CD4-positive, alpha-beta T cell (primary cell): ENCODE measurements at regions not wholly inside any gene's neighbourhood (a gene's known extent, or its start where the extent isn't known, plus 50 kb on each side); places are given as distances from the start of the nearest gene placed in this dataset.

ENCODE experiments used
- ATAC-seq: fragments of 200-7000 bp; cut with Tn5 transposase; one replicate; pipeline ENCODE4 v1.10.0; 2022; ENCODE audit warnings: mild to moderate bottlenecking; ENCODE audit not compliant: poor library complexity
- CTCF ChIA-PET: fragments of 350-600 bp; sonication (Branson Sonifier 250); formaldehyde crosslinking; loops from one replicate; lab custom pipeline; 2021; ENCODE audit warnings: antibody characterized with exemption, inconsistent platforms; lab: Charles Lee
- POLR2A ChIA-PET: fragments of 350-600 bp; sonication (Branson Sonifier 250); formaldehyde crosslinking; loops from one replicate; lab custom pipeline; 2021; ENCODE audit warnings: antibody characterized with exemption, inconsistent platforms; lab: Charles Lee
- DNase-seq, 14 experiments: peaks; one replicate each; pipeline ENCODE4 v3.0.0-alpha.2; 2013 to 2020; ENCODE audit warnings: mixed read lengths in 2 of 14
- H3K27ac ChIP-seq, 2 donors: one replicate each; pipeline versions ENCODE4 v1.5.1 to v1.7.0; 2013; ENCODE audit warnings: low read length in 2 of 2, low read depth in 1 of 2, mild to moderate bottlenecking in 1 of 2
- H3K27me3 ChIP-seq, 2 experiments: 1 replicate in 1 of 2; 2 replicates in 1 of 2; pipeline versions ENCODE4 v1.6.1 to v1.7.0; 2013; ENCODE audit warnings: low read length in 2 of 2, control low read depth in 1 of 2, mild to moderate bottlenecking in 1 of 2, moderate library complexity in 1 of 2; ENCODE audit not compliant: insufficient read depth in 2 of 2, control insufficient read depth in 1 of 2
- H3K36me3 ChIP-seq: one replicate; pipeline ENCODE4 v1.6.1; 2013; ENCODE audit warnings: low read length, control low read depth; ENCODE audit not compliant: insufficient read depth
- H3K4me1 ChIP-seq: one replicate; pipeline ENCODE4 v1.6.1; 2013; ENCODE audit warnings: low read length, control low read depth; ENCODE audit not compliant: insufficient read depth
- H3K4me3 ChIP-seq: one replicate; pipeline ENCODE4 v1.5.1; 2013; ENCODE audit warnings: mild to moderate bottlenecking, low read length, moderate library complexity
- H3K9me3 ChIP-seq, 2 experiments: 1 replicate in 1 of 2; 2 replicates in 1 of 2; pipeline versions ENCODE4 v1.6.1 to v1.7.0; 2013; ENCODE audit warnings: low read length in 2 of 2, mild to moderate bottlenecking in 2 of 2, control low read depth in 1 of 2, moderate library complexity in 1 of 2; ENCODE audit not compliant: control insufficient read depth in 1 of 2, insufficient read depth in 1 of 2
- H3K27ac Mint-ChIP-seq: one replicate; pipeline ENCODE4 v1.8.0; 2020; ENCODE audit warnings: mixed read lengths
- H3K27me3 Mint-ChIP-seq: one replicate; pipeline ENCODE4 v1.8.0; 2021; ENCODE audit warnings: mixed read lengths
- H3K36me3 Mint-ChIP-seq: one replicate; pipeline ENCODE4 v1.8.0; 2021; ENCODE audit warnings: low read depth, mixed read lengths
- H3K4me1 Mint-ChIP-seq: one replicate; pipeline ENCODE4 v1.8.0; 2021; ENCODE audit warnings: low read depth, mixed read lengths
- H3K4me3 Mint-ChIP-seq: one replicate; pipeline ENCODE4 v1.8.0; 2020; ENCODE audit warnings: mild to moderate bottlenecking, mixed read lengths
- H3K9me3 Mint-ChIP-seq: one replicate; pipeline ENCODE4 v1.8.0; 2020; ENCODE audit warnings: mixed read lengths
- CTCF ChIP-seq: fragments of 200-600 bp; IDR thresholded peaks from one replicate; pipeline ENCODE4 v1.8.0; 2022; ENCODE audit warnings: antibody characterized with exemption, mild to moderate bottlenecking
- intact Hi-C, 2 experiments: fragments of 100-400 bp; cut with DNase I in 1 of 2; cut with micrococcal nuclease in 1 of 2; formaldehyde crosslinking; loops; one replicate each; pipeline versions ENCODE4 v1.15.1 to v1.9.0; 2023 to 2025; cut with DNase I, micrococcal nuclease

GRCh38 chr18:27609221-27609620, 424.1 kb upstream of the CHST9 start:
- ATAC-seq, result no peak
- Mint-ChIP-seq H3K27ac (no peak overlapping the region), H3K4me1 (no peaks in the 10 kb centered on the region), H3K4me3 (no peak overlapping the region), H3K36me3 (no peaks in the 10 kb centered on the region), H3K9me3 (no peaks in the 10 kb centered on the region), H3K27me3 (no peaks in the 10 kb centered on the region)
- no peaks in the 10 kb centered on the region for H3K36me3 ChIP-seq
- TF ChIP-seq CTCF, result no peak
- no peak for DNase-seq
- POLR2A ChIA-PET, result no interaction called here
- H3K4me3 ChIP-seq, result no peak overlapping the region
- intact Hi-C loops, result no loop called here
- H3K27ac ChIP-seq, result no peak overlapping the region
- CTCF ChIA-PET, result no interaction called here
- H3K27me3 ChIP-seq, result no peaks in the 10 kb centered on the region
- H3K4me1 ChIP-seq, result no peaks in the 10 kb centered on the region
- peaks cover 0 to 3% of the 10 kb centered on the region in 2 experiments for H3K9me3 ChIP-seq

GRCh38 chr18:27608742-27609141, 423.6 kb upstream of the CHST9 start:
- Mint-ChIP-seq H3K27me3 (no peaks in the 10 kb centered on the region), H3K9me3 (no peaks in the 10 kb centered on the region), H3K36me3 (no peaks in the 10 kb centered on the region), H3K4me3 (no peak overlapping the region), H3K4me1 (no peaks in the 10 kb centered on the region), H3K27ac (no peak overlapping the region)
- intact Hi-C loops, result no loop called here
- no peak for TF ChIP-seq CTCF
- Histone ChIP-seq H3K27me3 (no peaks in the 10 kb centered on the region), H3K36me3 (no peaks in the 10 kb centered on the region), H3K4me3 (no peak overlapping the region), H3K4me1 (no peaks in the 10 kb centered on the region), H3K9me3 (peaks cover 0 to 3% of the 10 kb centered on the region in 2 experiments), H3K27ac (no peak overlapping the region)
- ChIA-PET POLR2A (no interaction called here), CTCF (no interaction called here)
- ATAC-seq (no peak), DNase-seq (no peak)

GRCh38 chr18:27608174-27608573, 423.1 kb upstream of the CHST9 start:
- Mint-ChIP-seq H3K4me3 (no peak overlapping the region), H3K27ac (no peak overlapping the region), H3K27me3 (no peaks in the 10 kb centered on the region), H3K36me3 (no peaks in the 10 kb centered on the region), H3K9me3 (no peaks in the 10 kb centered on the region), H3K4me1 (no peaks in the 10 kb centered on the region)
- Histone ChIP-seq H3K4me1 (no peaks in the 10 kb centered on the region), H3K27me3 (no peaks in the 10 kb centered on the region), H3K4me3 (no peak overlapping the region), H3K27ac (no peak overlapping the region), H3K9me3 (peaks cover 0 to 3% of the 10 kb centered on the region in 2 experiments), H3K36me3 (no peaks in the 10 kb centered on the region)
- intact Hi-C loops, result no loop called here
- TF ChIP-seq CTCF, result no peak
- DNase-seq (no peak), ATAC-seq (no peak)
- ChIA-PET CTCF (no interaction called here), POLR2A (no interaction called here)
